Parathyroid adenoma (tissue), 2 donors: ENCODE measurements at regions not wholly inside any gene's neighbourhood (a gene's known extent, or its start where the extent isn't known, plus 50 kb on each side); places are given as distances from the start of the nearest gene placed in this dataset.
"Not testable (repeated sequence)": the region's sequence is repeated elsewhere in the genome, so short reads cannot be mapped to it uniquely, and the experiment has no call there.

ENCODE experiments used
- H2AFZ ChIP-seq: fragments of 300-600 bp; sonication (generic); one replicate; pipeline ENCODE4 v1.7.0; 2017; ENCODE audit warnings: antibody characterized with exemption, mild to moderate bottlenecking
- H3K27ac ChIP-seq: fragments of 300-600 bp; sonication (generic); one replicate; pipeline ENCODE4 v1.7.0; 2017
- H3K27me3 ChIP-seq: fragments of 300-600 bp; sonication (generic); one replicate; pipeline ENCODE4 v1.7.0; 2017; ENCODE audit warnings: low read length; ENCODE audit not compliant: control insufficient read depth, insufficient read depth
- H3K36me3 ChIP-seq: fragments of 300-600 bp; sonication (generic); one replicate; pipeline ENCODE4 v1.7.0; 2017; ENCODE audit warnings: low read length; ENCODE audit not compliant: control insufficient read depth, insufficient read depth
- H3K4me1 ChIP-seq: fragments of 300-600 bp; sonication (generic); one replicate; pipeline ENCODE4 v1.7.0; 2017; ENCODE audit warnings: control low read depth
- H3K4me2 ChIP-seq: fragments of 300-600 bp; sonication (generic); one replicate; pipeline ENCODE4 v1.7.0; 2017; ENCODE audit warnings: low read length
- H3K4me3 ChIP-seq: fragments of 300-600 bp; sonication (generic); one replicate; pipeline ENCODE4 v1.7.0; 2017; ENCODE audit warnings: low read depth, low read length
- H3K79me2 ChIP-seq: fragments of 300-600 bp; sonication (generic); one replicate; pipeline ENCODE4 v1.7.0; 2017; ENCODE audit warnings: control low read depth
- H3K9ac ChIP-seq: fragments of 300-600 bp; sonication (generic); one replicate; pipeline ENCODE4 v1.7.0; 2017; ENCODE audit warnings: mild to moderate bottlenecking
- H3K9me3 ChIP-seq: fragments of 300-600 bp; sonication (generic); one replicate; pipeline ENCODE4 v1.7.0; 2017; ENCODE audit warnings: low read length; ENCODE audit not compliant: control insufficient read depth
- TF ChIP-seq, protein P1 (sequence below): fragments of 300-600 bp; sonication (generic); IDR thresholded peaks from one replicate; pipeline ENCODE4 v1.7.0; 2017; ENCODE audit warnings: antibody characterized with exemption, mild to moderate bottlenecking
- donor health status: primary hyperparathyroidism.

DNA sequence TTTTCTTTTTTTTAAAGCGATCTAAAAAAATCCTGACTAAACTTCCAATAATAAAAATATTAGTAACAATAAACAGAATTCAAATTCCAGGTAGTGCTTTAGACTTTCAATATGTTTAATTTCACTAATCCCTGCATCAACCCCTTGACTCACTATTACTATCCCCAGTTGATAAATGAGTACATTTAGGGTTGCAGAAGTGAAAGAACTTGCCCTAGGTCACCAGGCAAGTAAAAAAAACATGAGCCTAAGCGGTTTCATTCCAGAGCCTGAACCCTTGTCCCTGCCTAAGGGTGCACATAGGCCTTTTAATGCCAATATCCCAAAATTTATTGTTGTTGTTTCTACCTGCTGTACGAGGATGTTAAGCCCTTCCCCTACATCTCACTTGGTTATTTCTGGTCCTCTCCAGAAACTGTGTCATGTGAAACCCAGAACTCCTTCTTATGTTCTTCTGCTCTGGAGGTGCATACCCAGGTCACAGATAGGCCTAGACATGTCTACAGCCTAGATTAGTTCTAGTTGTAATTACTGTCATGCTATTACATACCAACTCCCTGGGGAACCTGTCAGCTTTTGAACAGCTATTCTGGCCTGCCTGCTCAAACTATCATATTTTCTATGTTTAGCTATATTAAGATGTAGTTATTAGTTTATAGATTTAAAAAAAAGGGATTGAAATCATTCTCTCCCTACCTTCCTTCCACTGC is 244.5 kb upstream of the PITX2 start:
- H2AFZ ChIP-seq, result no peak overlapping the region
- H3K4me2 ChIP-seq, result no peak overlapping the region
- no peak overlapping the region for H3K9ac ChIP-seq
- no peaks in the 10 kb centered on the region for H3K27me3 ChIP-seq
- no peaks in the 10 kb centered on the region for H3K4me1 ChIP-seq
- H3K36me3 ChIP-seq, result no peaks in the 10 kb centered on the region
- H3K9me3 ChIP-seq, result no peaks in the 10 kb centered on the region
- H3K4me3 ChIP-seq, result no peak overlapping the region
- no peak overlapping the region for H3K27ac ChIP-seq
- no peaks in the 10 kb centered on the region for H3K79me2 ChIP-seq
- TF ChIP-seq, protein P1, sequence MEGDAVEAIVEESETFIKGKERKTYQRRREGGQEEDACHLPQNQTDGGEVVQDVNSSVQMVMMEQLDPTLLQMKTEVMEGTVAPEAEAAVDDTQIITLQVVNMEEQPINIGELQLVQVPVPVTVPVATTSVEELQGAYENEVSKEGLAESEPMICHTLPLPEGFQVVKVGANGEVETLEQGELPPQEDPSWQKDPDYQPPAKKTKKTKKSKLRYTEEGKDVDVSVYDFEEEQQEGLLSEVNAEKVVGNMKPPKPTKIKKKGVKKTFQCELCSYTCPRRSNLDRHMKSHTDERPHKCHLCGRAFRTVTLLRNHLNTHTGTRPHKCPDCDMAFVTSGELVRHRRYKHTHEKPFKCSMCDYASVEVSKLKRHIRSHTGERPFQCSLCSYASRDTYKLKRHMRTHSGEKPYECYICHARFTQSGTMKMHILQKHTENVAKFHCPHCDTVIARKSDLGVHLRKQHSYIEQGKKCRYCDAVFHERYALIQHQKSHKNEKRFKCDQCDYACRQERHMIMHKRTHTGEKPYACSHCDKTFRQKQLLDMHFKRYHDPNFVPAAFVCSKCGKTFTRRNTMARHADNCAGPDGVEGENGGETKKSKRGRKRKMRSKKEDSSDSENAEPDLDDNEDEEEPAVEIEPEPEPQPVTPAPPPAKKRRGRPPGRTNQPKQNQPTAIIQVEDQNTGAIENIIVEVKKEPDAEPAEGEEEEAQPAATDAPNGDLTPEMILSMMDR, result no peak

GRCh38 chr4:110867981-110868720 is 245.3 kb upstream of the PITX2 start:
- Histone ChIP-seq H3K79me2 (no peaks in the 10 kb centered on the region), H3K4me3 (no peak overlapping the region), H2AFZ (no peak overlapping the region), H3K27ac (no peak overlapping the region), H3K9me3 (no peaks in the 10 kb centered on the region), H3K36me3 (no peaks in the 10 kb centered on the region), H3K4me2 (no peak overlapping the region), H3K9ac (no peak overlapping the region), H3K4me1 (no peaks in the 10 kb centered on the region), H3K27me3 (no peaks in the 10 kb centered on the region)
- TF ChIP-seq, protein P1, result no peak

DNA sequence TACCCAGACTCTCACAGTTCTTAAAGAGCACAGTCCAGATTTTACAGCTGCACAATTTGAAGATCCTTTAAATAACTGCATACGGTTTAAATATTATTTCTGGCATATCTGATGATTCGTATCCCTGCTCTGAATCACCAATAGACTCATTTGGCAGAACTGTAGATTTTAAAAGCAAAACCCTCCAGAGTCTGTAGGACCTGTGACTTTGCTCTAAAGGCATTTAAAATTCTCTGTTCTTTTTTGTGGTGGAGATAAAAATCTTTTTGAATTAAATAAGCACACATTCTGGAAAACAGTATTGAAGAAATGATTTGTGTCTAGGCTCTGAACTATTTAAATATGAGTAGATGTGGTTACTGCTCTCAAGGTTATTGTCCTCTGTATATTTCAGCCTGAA is 246.2 kb upstream of the PITX2 start:
- Histone ChIP-seq H3K4me3 (no peak overlapping the region), H3K27me3 (no peaks in the 10 kb centered on the region), H3K4me1 (no peaks in the 10 kb centered on the region), H3K9ac (no peak overlapping the region), H2AFZ (no peak overlapping the region), H3K27ac (no peak overlapping the region), H3K4me2 (no peak overlapping the region), H3K79me2 (no peaks in the 10 kb centered on the region), H3K36me3 (no peaks in the 10 kb centered on the region), H3K9me3 (no peaks in the 10 kb centered on the region)
- TF ChIP-seq, protein P1, result no peak

DNA sequence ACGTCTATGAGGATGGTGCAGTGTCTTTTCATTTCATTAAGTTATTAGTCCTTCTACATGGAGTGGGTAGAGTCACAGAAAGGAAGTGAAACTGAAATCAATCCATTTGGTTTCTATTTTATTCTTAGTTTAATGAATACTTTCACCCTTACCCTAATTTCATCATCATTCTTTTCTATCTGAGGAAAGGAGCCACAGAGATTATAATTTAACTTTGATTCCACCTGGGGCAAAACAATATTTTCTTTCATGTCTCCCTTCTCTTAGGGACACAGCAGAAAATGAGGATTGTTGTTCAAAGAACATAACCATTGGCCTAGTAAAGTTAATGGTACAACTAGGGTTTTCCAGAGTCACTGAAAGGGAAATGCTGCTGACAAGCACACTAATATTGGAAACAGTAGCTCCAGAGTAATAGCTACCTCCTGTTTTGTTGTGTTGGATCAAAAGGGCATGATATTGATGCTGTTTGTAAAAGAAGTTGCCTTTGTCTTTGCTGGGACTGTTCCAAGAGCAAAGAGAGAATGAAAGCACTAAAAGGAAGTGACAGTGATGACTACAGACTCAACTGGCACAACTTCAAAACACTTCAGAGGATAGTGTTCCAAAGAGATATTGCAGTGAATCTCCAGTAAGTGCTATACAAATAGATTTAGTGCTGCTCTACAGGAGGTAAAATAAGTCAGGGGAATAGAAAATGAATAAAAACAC is 247.1 kb upstream of the PITX2 start:
- Histone ChIP-seq H3K4me2 (no peak overlapping the region), H3K79me2 (no peaks in the 10 kb centered on the region), H3K9ac (no peak overlapping the region), H3K27me3 (no peaks in the 10 kb centered on the region), H2AFZ (no peak overlapping the region), H3K27ac (no peak overlapping the region), H3K4me1 (no peaks in the 10 kb centered on the region), H3K9me3 (no peaks in the 10 kb centered on the region), H3K36me3 (no peaks in the 10 kb centered on the region), H3K4me3 (no peak overlapping the region)
- TF ChIP-seq, protein P1, result no peak

GRCh38 chr4:110876214-110876613 is 253.3 kb upstream of the PITX2 start:
- H3K9me3 ChIP-seq, H3K4me3 ChIP-seq, H2AFZ ChIP-seq, H3K27me3 ChIP-seq, H3K9ac ChIP-seq, H3K4me2 ChIP-seq, H3K36me3 ChIP-seq, H3K4me1 ChIP-seq, H3K79me2 ChIP-seq, H3K27ac ChIP-seq: not testable (repeated sequence)
